Globus pallidus (tissue), 1 donor: ENCODE measurements at regions not wholly inside any gene's neighbourhood (a gene's known extent, or its start where the extent isn't known, plus 50 kb on each side); places are given as distances from the start of the nearest gene placed in this dataset.
"Not testable (repeated sequence)": the region's sequence is repeated elsewhere in the genome, so short reads cannot be mapped to it uniquely, and the experiment has no call there.

Experiments used
- DNase-seq: peaks from one replicate; pipeline ENCODE4 v3.0.0-alpha.2; 2015; ENCODE audit warnings: low spot score

- no peak for DNase-seq
Measured at GRCh38 chr13:65943708-65944107, 1286.4 kb downstream of the PCDH9 start.

- no peak for DNase-seq
Measured at GRCh38 chr13:65943024-65943423, 1287.1 kb downstream of the PCDH9 start.

GRCh38 chr13:65940720-65941119 is 1289.4 kb downstream of the PCDH9 start:
- no peak for DNase-seq

- no peak for DNase-seq
Measured at GRCh38 chr13:65937251-65937650, 1292.9 kb downstream of the PCDH9 start.

GRCh38 chr13:65936249-65936648 is 1293.9 kb downstream of the PCDH9 start:
- no peak for DNase-seq

- no peak for DNase-seq
Measured at GRCh38 chr13:65932587-65933239, 1297.4 kb downstream of the PCDH9 start.

- no peak for DNase-seq
Measured at GRCh38 chr13:65932013-65932412, 1298.1 kb downstream of the PCDH9 start.

- DNase-seq = no peak
Measured at GRCh38 chr13:65929436-65929835, 1300.7 kb downstream of the PCDH9 start.

GRCh38 chr13:65926750-65927171 is 1303.4 kb downstream of the PCDH9 start:
- DNase-seq = peak; percentile 3

- not testable (repeated sequence) for DNase-seq
Measured at GRCh38 chr13:65922846-65923245, 1307.3 kb downstream of the PCDH9 start.

GRCh38 chr13:65921933-65922332 is 1308.2 kb downstream of the PCDH9 start:
- DNase-seq = no peak

GRCh38 chr13:65917731-65918130 is 1312.4 kb downstream of the PCDH9 start:
- no peak for DNase-seq

GRCh38 chr13:65915195-65915594 is 1314.9 kb downstream of the PCDH9 start:
- no peak for DNase-seq

- no peak for DNase-seq
Measured at GRCh38 chr13:65914716-65915115, 1315.4 kb downstream of the PCDH9 start.

- DNase-seq = no peak
Measured at GRCh38 chr13:65913173-65913572, 1317.0 kb downstream of the PCDH9 start.

GRCh38 chr13:65912516-65912915 is 1317.6 kb downstream of the PCDH9 start:
- no peak for DNase-seq

- no peak for DNase-seq
Measured at GRCh38 chr13:65911546-65912193, 1318.5 kb downstream of the PCDH9 start.

- DNase-seq = no peak
Measured at GRCh38 chr13:65909501-65909900, 1320.6 kb downstream of the PCDH9 start.

GRCh38 chr13:65907666-65908525 is 1322.2 kb downstream of the PCDH9 start:
- no peak for DNase-seq

- DNase-seq = no peak
Measured at GRCh38 chr13:65901723-65902122, 1328.4 kb downstream of the PCDH9 start.

- DNase-seq = no peak
Measured at GRCh38 chr13:65894049-65894448, 1336.1 kb downstream of the PCDH9 start.

- no peak for DNase-seq
Measured at GRCh38 chr13:65892859-65893258, 1337.3 kb downstream of the PCDH9 start.

GRCh38 chr13:65889368-65889767 is 1340.8 kb downstream of the PCDH9 start:
- no peak for DNase-seq
